Lower leg skin (tissue), 3 donors: ENCODE measurements at regions not wholly inside any gene's neighbourhood (a gene's known extent, or its start where the extent isn't known, plus 50 kb on each side); places are given as distances from the start of the nearest gene placed in this dataset.

ENCODE experiments used
- POLR2A ChIP-seq, 2 donors: fragments of 450-650 bp; IDR thresholded peaks; one replicate each; pipeline ENCODE4 v1.6.1; 2016 to 2017; ENCODE audit warnings: antibody characterized with exemption in 2 of 2, mild to moderate bottlenecking in 1 of 2, moderate library complexity in 1 of 2
- TF ChIP-seq, protein P1 (sequence below), 3 donors: fragments of 450-650 bp; IDR thresholded peaks; one replicate each; pipeline ENCODE4 v1.5.1; 2016; ENCODE audit warnings: antibody characterized with exemption in 3 of 3, mild to moderate bottlenecking in 3 of 3, moderate library complexity in 2 of 3

- TF ChIP-seq, protein P1, sequence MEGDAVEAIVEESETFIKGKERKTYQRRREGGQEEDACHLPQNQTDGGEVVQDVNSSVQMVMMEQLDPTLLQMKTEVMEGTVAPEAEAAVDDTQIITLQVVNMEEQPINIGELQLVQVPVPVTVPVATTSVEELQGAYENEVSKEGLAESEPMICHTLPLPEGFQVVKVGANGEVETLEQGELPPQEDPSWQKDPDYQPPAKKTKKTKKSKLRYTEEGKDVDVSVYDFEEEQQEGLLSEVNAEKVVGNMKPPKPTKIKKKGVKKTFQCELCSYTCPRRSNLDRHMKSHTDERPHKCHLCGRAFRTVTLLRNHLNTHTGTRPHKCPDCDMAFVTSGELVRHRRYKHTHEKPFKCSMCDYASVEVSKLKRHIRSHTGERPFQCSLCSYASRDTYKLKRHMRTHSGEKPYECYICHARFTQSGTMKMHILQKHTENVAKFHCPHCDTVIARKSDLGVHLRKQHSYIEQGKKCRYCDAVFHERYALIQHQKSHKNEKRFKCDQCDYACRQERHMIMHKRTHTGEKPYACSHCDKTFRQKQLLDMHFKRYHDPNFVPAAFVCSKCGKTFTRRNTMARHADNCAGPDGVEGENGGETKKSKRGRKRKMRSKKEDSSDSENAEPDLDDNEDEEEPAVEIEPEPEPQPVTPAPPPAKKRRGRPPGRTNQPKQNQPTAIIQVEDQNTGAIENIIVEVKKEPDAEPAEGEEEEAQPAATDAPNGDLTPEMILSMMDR (IDR thresholded peaks at IDR 0.05), result no peak
- TF ChIP-seq POLR2A (IDR thresholded peaks at IDR 0.05), result no peak
These were observed 124.0 kb upstream of the MON1B start for GRCh38 chr16:77066896-77067496.
